ENCODE measurements at regions not wholly inside any gene's neighbourhood (a gene's known extent, or its start where the extent isn't known, plus 50 kb on each side); places are given as distances from the start of the nearest gene placed in this dataset.
"Not testable (repeated sequence)": the region's sequence is repeated elsewhere in the genome, so short reads cannot be mapped to it uniquely, and the experiment has no call there.

GRCh38 chr4:25494166-25494565, 117.1 kb downstream of the ANAPC4 start:
- no peaks in the 10 kb centered on the region for H3K27me3 ChIP-seq (ENCODE audit: control insufficient read depth in 1 of 2, insufficient read depth in 2 of 2, low read length in 1 of 2)
- intact Hi-C loops (cut with DNase I), result no loop called here
- no peak overlapping the region for H3K27ac ChIP-seq (ENCODE audit: low read depth in 1 of 2, low read length in 2 of 2)
- ATAC-seq (ENCODE audit: low FRiP score), result no peak
- no peak overlapping the region for H3K4me3 ChIP-seq (ENCODE audit: low read length in 2 of 2)
- 62 to 65% methylated on average over 2 of the region's 2 CpGs for WGBS, 2 donors
- H3K9me3 ChIP-seq (ENCODE audit: control insufficient read depth, low read length), result no peaks in the 10 kb centered on the region
- DNase-seq, result no peak
- H3K4me1 ChIP-seq (ENCODE audit: control insufficient read depth in 1 of 2, insufficient read depth in 2 of 2, low read length in 2 of 2), result no peaks in the 10 kb centered on the region
- no peaks in the 10 kb centered on the region for H3K36me3 ChIP-seq (ENCODE audit: control insufficient read depth in 1 of 2, insufficient read depth in 2 of 2, low read length in 1 of 2)

GRCh38 chr4:25500626-25501316, 123.7 kb downstream of the ANAPC4 start:
- 52 to 53% methylated on average over 9 of the region's 9 CpGs for WGBS, 2 donors
- DNase-seq (no peak), ATAC-seq (ENCODE audit: low FRiP score) (no peak)
- Histone ChIP-seq H3K9me3 (ENCODE audit: control insufficient read depth, low read length) (no peaks in the 10 kb centered on the region), H3K27ac (ENCODE audit: low read depth in 1 of 2, low read length in 2 of 2) (no peak overlapping the region), H3K27me3 (ENCODE audit: control insufficient read depth in 1 of 2, insufficient read depth in 2 of 2, low read length in 1 of 2) (no peaks in the 10 kb centered on the region), H3K4me1 (ENCODE audit: control insufficient read depth in 1 of 2, insufficient read depth in 2 of 2, low read length in 2 of 2) (no peaks in the 10 kb centered on the region), H3K4me3 (ENCODE audit: low read length in 2 of 2) (no peak overlapping the region), H3K36me3 (ENCODE audit: control insufficient read depth in 1 of 2, insufficient read depth in 2 of 2, low read length in 1 of 2) (no peaks in the 10 kb centered on the region)
- intact Hi-C loops (cut with DNase I), result no loop called here

- no peak for DNase-seq
- Histone ChIP-seq H3K4me1 (ENCODE audit: control insufficient read depth in 1 of 2, insufficient read depth in 2 of 2, low read length in 2 of 2) (no peaks in the 10 kb centered on the region), H3K9me3 (ENCODE audit: control insufficient read depth, low read length) (no peaks in the 10 kb centered on the region), H3K27me3 (ENCODE audit: control insufficient read depth in 1 of 2, insufficient read depth in 2 of 2, low read length in 1 of 2) (no peaks in the 10 kb centered on the region), H3K4me3 (ENCODE audit: low read length in 2 of 2) (no peak overlapping the region), H3K36me3 (ENCODE audit: control insufficient read depth in 1 of 2, insufficient read depth in 2 of 2, low read length in 1 of 2) (no peaks in the 10 kb centered on the region), H3K27ac (ENCODE audit: low read depth in 1 of 2, low read length in 2 of 2) (no peak overlapping the region)
- ATAC-seq (ENCODE audit: low FRiP score), result no peak
- intact Hi-C loops (cut with DNase I), result no loop called here
- 82 to 89% methylated on average over 4 of the region's 4 CpGs for WGBS, 2 donors
Measured at GRCh38 chr4:25502115-25502514, 125.1 kb downstream of the ANAPC4 start.

- Histone ChIP-seq H3K36me3 (ENCODE audit: control insufficient read depth in 1 of 2, insufficient read depth in 2 of 2, low read length in 1 of 2) (no peaks in the 10 kb centered on the region), H3K27ac (ENCODE audit: low read depth in 1 of 2, low read length in 2 of 2) (no peak overlapping the region), H3K9me3 (ENCODE audit: control insufficient read depth, low read length) (no peaks in the 10 kb centered on the region), H3K4me1 (ENCODE audit: control insufficient read depth in 1 of 2, insufficient read depth in 2 of 2, low read length in 2 of 2) (no peaks in the 10 kb centered on the region), H3K4me3 (ENCODE audit: low read length in 2 of 2) (no peak overlapping the region), H3K27me3 (ENCODE audit: control insufficient read depth in 1 of 2, insufficient read depth in 2 of 2, low read length in 1 of 2) (no peaks in the 10 kb centered on the region)
- no peak for DNase-seq
- intact Hi-C loops (cut with DNase I), result no loop called here
- ATAC-seq (ENCODE audit: low FRiP score), result no peak
- 94 to 95% methylated on average over 2 of the region's 2 CpGs for WGBS, 2 donors
Measured at GRCh38 chr4:25503779-25504178, 126.7 kb downstream of the ANAPC4 start.

GRCh38 chr4:25504932-25505636, 128.0 kb downstream of the ANAPC4 start:
- Histone ChIP-seq H3K27me3 (ENCODE audit: control insufficient read depth in 1 of 2, insufficient read depth in 2 of 2, low read length in 1 of 2) (no peaks in the 10 kb centered on the region), H3K4me3 (ENCODE audit: low read length in 2 of 2) (no peak overlapping the region), H3K4me1 (ENCODE audit: control insufficient read depth in 1 of 2, insufficient read depth in 2 of 2, low read length in 2 of 2) (no peaks in the 10 kb centered on the region), H3K9me3 (ENCODE audit: control insufficient read depth, low read length) (no peaks in the 10 kb centered on the region), H3K27ac (ENCODE audit: low read depth in 1 of 2, low read length in 2 of 2) (no peak overlapping the region), H3K36me3 (ENCODE audit: control insufficient read depth in 1 of 2, insufficient read depth in 2 of 2, low read length in 1 of 2) (no peaks in the 10 kb centered on the region)
- intact Hi-C loops (cut with DNase I), result no loop called here
- DNase-seq, result no peak
- WGBS, 2 donors, result 95 to 97% methylated on average over 74 of the region's 74 CpGs
- peak; percentile 36 for ATAC-seq (ENCODE audit: low FRiP score)

GRCh38 chr4:25505637-25505991, 128.6 kb downstream of the ANAPC4 start:
- no peak for ATAC-seq (ENCODE audit: low FRiP score)
- no peak overlapping the region for H3K4me3 ChIP-seq (ENCODE audit: low read length in 2 of 2)
- H3K27me3 ChIP-seq (ENCODE audit: control insufficient read depth in 1 of 2, insufficient read depth in 2 of 2, low read length in 1 of 2), result no peaks in the 10 kb centered on the region
- H3K36me3 ChIP-seq (ENCODE audit: control insufficient read depth in 1 of 2, insufficient read depth in 2 of 2, low read length in 1 of 2), result no peaks in the 10 kb centered on the region
- intact Hi-C loops (cut with DNase I), result no loop called here
- 95% methylated on average over 23 of the region's 23 CpGs for WGBS, 2 donors
- no peak overlapping the region for H3K27ac ChIP-seq (ENCODE audit: low read depth in 1 of 2, low read length in 2 of 2)
- H3K4me1 ChIP-seq (ENCODE audit: control insufficient read depth in 1 of 2, insufficient read depth in 2 of 2, low read length in 2 of 2), result no peaks in the 10 kb centered on the region
- DNase-seq, result no peak
- H3K9me3 ChIP-seq (ENCODE audit: control insufficient read depth, low read length), result no peaks in the 10 kb centered on the region

- Histone ChIP-seq H3K9me3 (ENCODE audit: control insufficient read depth, low read length) (no peaks in the 10 kb centered on the region), H3K36me3 (ENCODE audit: control insufficient read depth in 1 of 2, insufficient read depth in 2 of 2, low read length in 1 of 2) (no peaks in the 10 kb centered on the region), H3K27me3 (ENCODE audit: control insufficient read depth in 1 of 2, insufficient read depth in 2 of 2, low read length in 1 of 2) (no peaks in the 10 kb centered on the region), H3K4me1 (ENCODE audit: control insufficient read depth in 1 of 2, insufficient read depth in 2 of 2, low read length in 2 of 2) (no peaks in the 10 kb centered on the region), H3K27ac (ENCODE audit: low read depth in 1 of 2, low read length in 2 of 2) (no peak overlapping the region), H3K4me3 (ENCODE audit: low read length in 2 of 2) (no peak overlapping the region)
- intact Hi-C loops (cut with DNase I), result no loop called here
- DNase-seq (no peak), ATAC-seq (ENCODE audit: low FRiP score) (peak; percentile 47)
- 97 to 98% methylated on average over 39 of the region's 39 CpGs for WGBS, 2 donors
Measured at GRCh38 chr4:25506032-25506571, 129.0 kb downstream of the ANAPC4 start.

- no peak overlapping the region for H3K27ac ChIP-seq (ENCODE audit: low read depth in 1 of 2, low read length in 2 of 2)
- no peak for ATAC-seq (ENCODE audit: low FRiP score)
- no peak for DNase-seq
- no peaks in the 10 kb centered on the region for H3K27me3 ChIP-seq (ENCODE audit: control insufficient read depth in 1 of 2, insufficient read depth in 2 of 2, low read length in 1 of 2)
- WGBS, 2 donors, result 13% methylated on average over 4 of the region's 4 CpGs
- H3K4me1 ChIP-seq (ENCODE audit: control insufficient read depth in 1 of 2, insufficient read depth in 2 of 2, low read length in 2 of 2), result no peaks in the 10 kb centered on the region
- no peak overlapping the region for H3K4me3 ChIP-seq (ENCODE audit: low read length in 2 of 2)
- intact Hi-C loops (cut with DNase I), result no loop called here
- no peaks in the 10 kb centered on the region for H3K9me3 ChIP-seq (ENCODE audit: control insufficient read depth, low read length)
- H3K36me3 ChIP-seq (ENCODE audit: control insufficient read depth in 1 of 2, insufficient read depth in 2 of 2, low read length in 1 of 2), result no peaks in the 10 kb centered on the region
Measured at GRCh38 chr4:25509646-25510045, 132.6 kb downstream of the ANAPC4 start.

- H3K4me1 ChIP-seq (ENCODE audit: control insufficient read depth in 1 of 2, insufficient read depth in 2 of 2, low read length in 2 of 2); H3K27ac ChIP-seq (ENCODE audit: low read depth in 1 of 2, low read length in 2 of 2); DNase-seq; H3K4me3 ChIP-seq (ENCODE audit: low read length in 2 of 2); intact Hi-C loops (cut with DNase I); ATAC-seq (ENCODE audit: low FRiP score); H3K9me3 ChIP-seq (ENCODE audit: control insufficient read depth, low read length); H3K36me3 ChIP-seq (ENCODE audit: control insufficient read depth in 1 of 2, insufficient read depth in 2 of 2, low read length in 1 of 2); H3K27me3 ChIP-seq (ENCODE audit: control insufficient read depth in 1 of 2, insufficient read depth in 2 of 2, low read length in 1 of 2): not testable (repeated sequence)
- WGBS, 2 donors, result 96% methylated on average over 10 of the region's 10 CpGs
Measured at GRCh38 chr4:25511823-25512222, 134.8 kb downstream of the ANAPC4 start.
